ENCODE measurements at regions not wholly inside any gene's neighbourhood (a gene's known extent, or its start where the extent isn't known, plus 50 kb on each side); places are given as distances from the start of the nearest gene placed in this dataset.

DNA sequence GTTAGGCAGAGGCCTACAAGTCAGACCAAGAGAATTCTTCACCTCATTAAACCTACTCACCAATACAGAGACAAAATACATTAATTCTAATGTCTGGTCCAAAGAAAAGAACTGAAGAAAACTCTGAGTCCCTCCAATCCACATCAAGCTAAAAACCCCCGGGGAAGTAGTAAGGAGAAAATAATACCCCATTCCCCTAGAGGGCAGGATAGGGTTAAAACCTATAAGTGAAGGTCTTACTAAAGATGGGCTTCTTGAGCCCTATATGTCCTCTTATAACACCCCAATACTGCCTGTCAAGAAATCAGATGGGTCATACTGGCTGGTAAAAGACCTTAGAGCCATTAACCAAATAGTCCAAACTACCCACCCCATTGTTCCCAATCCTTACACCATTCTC lies 141.3 kb upstream of the TMEM106B start:
- H3K27me3 ChIP-seq (ENCODE audit: insufficient read depth, low read length) = no peaks in the 10 kb centered on the region
- H2BK20ac ChIP-seq (ENCODE audit: low read depth, low read length, poor library complexity, severe bottlenecking) = no peak overlapping the region
- no peak overlapping the region for H3K4me3 Mint-ChIP-seq
- H3K18ac ChIP-seq (ENCODE audit: insufficient read length, low read depth, low read length) = no peak overlapping the region
- H3K27ac ChIP-seq (ENCODE audit: insufficient read length, low read depth, low read length) = no peak overlapping the region
- no peak overlapping the region for H4K8ac ChIP-seq (replicated peaks; ENCODE audit: insufficient read length, low read depth, low read length)
- no peaks in the 10 kb centered on the region for H3K4me1 ChIP-seq (ENCODE audit: insufficient read depth, low read length)
- no peaks in the 10 kb centered on the region for H3K79me1 ChIP-seq (ENCODE audit: insufficient read depth, low read depth, low read length, poor library complexity, severe bottlenecking)
- DNase-seq = no peak
- H2AK5ac ChIP-seq (ENCODE audit: insufficient read length, low read length) = no peak overlapping the region
- no peak overlapping the region for H4K91ac ChIP-seq (ENCODE audit: insufficient read length, low read depth, low read length)
- no peak overlapping the region for H3K9ac ChIP-seq (ENCODE audit: extremely low read depth, insufficient read length, low read length)
- H3K4me2 ChIP-seq (ENCODE audit: insufficient read depth, insufficient read length, low read length) = no peak overlapping the region
- no peak overlapping the region for H2BK120ac ChIP-seq (ENCODE audit: low read depth, low read length, poor library complexity, severe bottlenecking)
- H3K14ac ChIP-seq (ENCODE audit: insufficient read depth, low read length) = no peak overlapping the region
- no peak overlapping the region for H2BK12ac ChIP-seq (ENCODE audit: insufficient read length, low read depth, low read length)
- H3K9me3 ChIP-seq (ENCODE audit: control insufficient read depth, low read depth, low read length) = no peaks in the 10 kb centered on the region
- H3K23ac ChIP-seq (ENCODE audit: insufficient read length, low read depth, low read length) = no peak overlapping the region
- no peaks in the 10 kb centered on the region for H4K20me1 ChIP-seq (ENCODE audit: control insufficient read depth, insufficient read depth, insufficient read length)
- no peak overlapping the region for H2BK5ac ChIP-seq (ENCODE audit: insufficient read length, low read length)
- no peaks in the 10 kb centered on the region for H3K79me2 ChIP-seq (ENCODE audit: insufficient read depth, low read length)
- TF ChIP-seq, protein P1, sequence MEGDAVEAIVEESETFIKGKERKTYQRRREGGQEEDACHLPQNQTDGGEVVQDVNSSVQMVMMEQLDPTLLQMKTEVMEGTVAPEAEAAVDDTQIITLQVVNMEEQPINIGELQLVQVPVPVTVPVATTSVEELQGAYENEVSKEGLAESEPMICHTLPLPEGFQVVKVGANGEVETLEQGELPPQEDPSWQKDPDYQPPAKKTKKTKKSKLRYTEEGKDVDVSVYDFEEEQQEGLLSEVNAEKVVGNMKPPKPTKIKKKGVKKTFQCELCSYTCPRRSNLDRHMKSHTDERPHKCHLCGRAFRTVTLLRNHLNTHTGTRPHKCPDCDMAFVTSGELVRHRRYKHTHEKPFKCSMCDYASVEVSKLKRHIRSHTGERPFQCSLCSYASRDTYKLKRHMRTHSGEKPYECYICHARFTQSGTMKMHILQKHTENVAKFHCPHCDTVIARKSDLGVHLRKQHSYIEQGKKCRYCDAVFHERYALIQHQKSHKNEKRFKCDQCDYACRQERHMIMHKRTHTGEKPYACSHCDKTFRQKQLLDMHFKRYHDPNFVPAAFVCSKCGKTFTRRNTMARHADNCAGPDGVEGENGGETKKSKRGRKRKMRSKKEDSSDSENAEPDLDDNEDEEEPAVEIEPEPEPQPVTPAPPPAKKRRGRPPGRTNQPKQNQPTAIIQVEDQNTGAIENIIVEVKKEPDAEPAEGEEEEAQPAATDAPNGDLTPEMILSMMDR (conservative IDR thresholded peaks at IDR 0.05) = peak; percentile 53
- H3K4ac ChIP-seq (ENCODE audit: low read depth, low read length) = no peak overlapping the region
- no peaks in the 10 kb centered on the region for H3K23me2 ChIP-seq (ENCODE audit: insufficient read length, low read depth, low read length, poor library complexity, severe bottlenecking)
- H3K4me1 Mint-ChIP-seq = peaks cover 17 to 22% of the 10 kb centered on the region in 2 experiments
- peaks cover 8 to 9% of the 10 kb centered on the region in 2 experiments for H3K9me3 Mint-ChIP-seq
- H2BK15ac ChIP-seq (ENCODE audit: low read depth, low read length) = no peak overlapping the region
- H4K5ac ChIP-seq (ENCODE audit: insufficient read length, low read depth, low read length) = no peak overlapping the region
- H2AFZ ChIP-seq (ENCODE audit: low read length) = no peak overlapping the region
- WGBS (ENCODE audit: extremely low coverage, insufficient read length, low lambda C conversion rate) = no CpG with 5 or more reads among the region's 1 CpG
- no peak overlapping the region; a peak in 1 of 7 replicates for H3K27ac Mint-ChIP-seq
- no peak overlapping the region for H3T11ph ChIP-seq (ENCODE audit: low read length)
- H3K36me3 Mint-ChIP-seq (ENCODE audit: insufficient read depth in 1 of 3, low read depth in 3 of 3) = peaks cover 2 to 26% (median 8%) of the 10 kb centered on the region in 3 experiments
- H3K27me3 Mint-ChIP-seq (ENCODE audit: low read depth) = no peaks in the 10 kb centered on the region
- H3K56ac ChIP-seq (ENCODE audit: insufficient read length, low read depth, low read length) = no peak overlapping the region

All from H9 (cell line).